ENCODE measurements at regions not wholly inside any gene's neighbourhood (a gene's known extent, or its start where the extent isn't known, plus 50 kb on each side); places are given as distances from the start of the nearest gene placed in this dataset.

GRCh38 chr6:163942790-163943189 lies 528.3 kb downstream of the QKI start:
- H3K36me3 Mint-ChIP-seq (ENCODE audit: low read depth): no peaks in the 10 kb centered on the region
- no peak overlapping the region for H3K4me3 Mint-ChIP-seq
- no peak overlapping the region for H3K27ac Mint-ChIP-seq
- H3K27me3 Mint-ChIP-seq: peaks cover 29% of the 10 kb centered on the region
- H3K4me1 Mint-ChIP-seq: no peaks in the 10 kb centered on the region
- DNase-seq: no peak
- no peak for ATAC-seq
- H3K9me3 Mint-ChIP-seq (ENCODE audit: low read depth): no peaks in the 10 kb centered on the region
- ChIA-PET CTCF (interaction anchor here (0.6 kb wide), 1 partner anchor 12 kb away, joined by 3 read pairs; no protein-coding TSS in a partner anchor), POLR2A (no interaction called here)
- intact Hi-C loops (cut with DNase I, micrococcal nuclease): no loop called here

GRCh38 chr6:163941624-163941976 lies 527.1 kb downstream of the QKI start:
- H3K4me3 Mint-ChIP-seq: no peak overlapping the region
- intact Hi-C loops (cut with DNase I, micrococcal nuclease): no loop called here
- DNase-seq (no peak), ATAC-seq (no peak)
- CTCF ChIA-PET: no interaction called here
- H3K27me3 Mint-ChIP-seq: peaks cover 25% of the 10 kb centered on the region
- H3K27ac Mint-ChIP-seq: no peak overlapping the region
- H3K9me3 Mint-ChIP-seq (ENCODE audit: low read depth): no peaks in the 10 kb centered on the region
- no peaks in the 10 kb centered on the region for H3K36me3 Mint-ChIP-seq (ENCODE audit: low read depth)
- POLR2A ChIA-PET: no interaction called here
- no peaks in the 10 kb centered on the region for H3K4me1 Mint-ChIP-seq

GRCh38 chr6:163940705-163941623 lies 526.4 kb downstream of the QKI start:
- Mint-ChIP-seq H3K4me3 (no peak overlapping the region), H3K4me1 (no peaks in the 10 kb centered on the region), H3K27ac (no peak overlapping the region), H3K36me3 (ENCODE audit: low read depth) (no peaks in the 10 kb centered on the region), H3K9me3 (ENCODE audit: low read depth) (no peaks in the 10 kb centered on the region), H3K27me3 (peaks cover 21% of the 10 kb centered on the region)
- intact Hi-C loops (cut with DNase I, micrococcal nuclease): no loop called here
- POLR2A ChIA-PET: no interaction called here
- no peak for ATAC-seq
- CTCF ChIA-PET: no interaction called here
- DNase-seq: no peak

- H3K36me3 Mint-ChIP-seq (ENCODE audit: low read depth): no peaks in the 10 kb centered on the region
- H3K4me1 Mint-ChIP-seq: no peaks in the 10 kb centered on the region
- ATAC-seq (no peak), DNase-seq (no peak)
- no peaks in the 10 kb centered on the region for H3K9me3 Mint-ChIP-seq (ENCODE audit: low read depth)
- POLR2A ChIA-PET: no interaction called here
- intact Hi-C loops (cut with DNase I, micrococcal nuclease): no loop called here
- H3K27me3 Mint-ChIP-seq: peaks cover 28% of the 10 kb centered on the region
- H3K27ac Mint-ChIP-seq: no peak overlapping the region
- H3K4me3 Mint-ChIP-seq: no peak overlapping the region
- CTCF ChIA-PET: no interaction called here
Observed at GRCh38 chr6:163937071-163937470, 522.6 kb downstream of the QKI start.

GRCh38 chr6:163935158-163935762 lies 520.7 kb downstream of the QKI start:
- no peak overlapping the region for H3K4me3 Mint-ChIP-seq
- no peak overlapping the region for H3K27ac Mint-ChIP-seq
- ATAC-seq: no peak
- intact Hi-C loops (cut with DNase I, micrococcal nuclease): no loop called here
- no peaks in the 10 kb centered on the region for H3K9me3 Mint-ChIP-seq (ENCODE audit: low read depth)
- H3K36me3 Mint-ChIP-seq (ENCODE audit: low read depth): no peaks in the 10 kb centered on the region
- POLR2A ChIA-PET: no interaction called here
- H3K4me1 Mint-ChIP-seq: no peaks in the 10 kb centered on the region
- H3K27me3 Mint-ChIP-seq: peaks cover 18% of the 10 kb centered on the region
- CTCF ChIA-PET: no interaction called here
- no peak for DNase-seq

GRCh38 chr6:163930012-163930411 lies 515.5 kb downstream of the QKI start:
- Mint-ChIP-seq H3K9me3 (ENCODE audit: low read depth) (no peaks in the 10 kb centered on the region), H3K27me3 (peaks cover 17% of the 10 kb centered on the region), H3K4me1 (no peaks in the 10 kb centered on the region), H3K27ac (no peak overlapping the region), H3K36me3 (ENCODE audit: low read depth) (no peaks in the 10 kb centered on the region), H3K4me3 (no peak overlapping the region)
- intact Hi-C loops (cut with DNase I, micrococcal nuclease): no loop called here
- CTCF ChIA-PET: no interaction called here
- DNase-seq (no peak), ATAC-seq (no peak)
- POLR2A ChIA-PET: no interaction called here

GRCh38 chr6:163929538-163929937 lies 515.0 kb downstream of the QKI start:
- Mint-ChIP-seq H3K4me3 (no peak overlapping the region), H3K27me3 (peaks cover 14% of the 10 kb centered on the region), H3K36me3 (ENCODE audit: low read depth) (no peaks in the 10 kb centered on the region), H3K9me3 (ENCODE audit: low read depth) (no peaks in the 10 kb centered on the region), H3K27ac (no peak overlapping the region), H3K4me1 (no peaks in the 10 kb centered on the region)
- CTCF ChIA-PET: no interaction called here
- intact Hi-C loops (cut with DNase I, micrococcal nuclease): no loop called here
- ATAC-seq (no peak), DNase-seq (no peak)
- POLR2A ChIA-PET: interaction anchor here (0.5 kb wide), 1 partner anchor 508 kb away, joined by 3 read pairs; no protein-coding TSS in a partner anchor

GRCh38 chr6:163926642-163927041 lies 512.1 kb downstream of the QKI start:
- Mint-ChIP-seq H3K27me3 (peaks cover 2% of the 10 kb centered on the region), H3K4me3 (no peak overlapping the region), H3K4me1 (no peaks in the 10 kb centered on the region), H3K27ac (no peak overlapping the region), H3K36me3 (ENCODE audit: low read depth) (no peaks in the 10 kb centered on the region), H3K9me3 (ENCODE audit: low read depth) (no peaks in the 10 kb centered on the region)
- intact Hi-C loops (cut with DNase I, micrococcal nuclease): no loop called here
- ATAC-seq (no peak), DNase-seq (no peak)
- ChIA-PET POLR2A (no interaction called here), CTCF (no interaction called here)

- H3K27ac Mint-ChIP-seq: no peak overlapping the region
- intact Hi-C loops (cut with DNase I, micrococcal nuclease): no loop called here
- no peaks in the 10 kb centered on the region for H3K9me3 Mint-ChIP-seq (ENCODE audit: low read depth)
- ATAC-seq: no peak
- DNase-seq: no peak
- ChIA-PET POLR2A (no interaction called here), CTCF (no interaction called here)
- no peaks in the 10 kb centered on the region for H3K4me1 Mint-ChIP-seq
- H3K4me3 Mint-ChIP-seq: no peak overlapping the region
- H3K36me3 Mint-ChIP-seq (ENCODE audit: low read depth): no peaks in the 10 kb centered on the region
- peaks cover 2% of the 10 kb centered on the region for H3K27me3 Mint-ChIP-seq
Observed at GRCh38 chr6:163925839-163926238, 511.3 kb downstream of the QKI start.

GRCh38 chr6:163923658-163924411 lies 509.3 kb downstream of the QKI start:
- ChIA-PET CTCF (no interaction called here), POLR2A (no interaction called here)
- H3K9me3 Mint-ChIP-seq (ENCODE audit: low read depth): no peaks in the 10 kb centered on the region
- no peak overlapping the region for H3K27ac Mint-ChIP-seq
- no peak overlapping the region for H3K4me3 Mint-ChIP-seq
- H3K36me3 Mint-ChIP-seq (ENCODE audit: low read depth): no peaks in the 10 kb centered on the region
- ATAC-seq (no peak), DNase-seq (no peak)
- no peaks in the 10 kb centered on the region for H3K4me1 Mint-ChIP-seq
- H3K27me3 Mint-ChIP-seq: peaks cover 2% of the 10 kb centered on the region
- intact Hi-C loops (cut with DNase I, micrococcal nuclease): no loop called here

- no peak overlapping the region for H3K27ac Mint-ChIP-seq
- intact Hi-C loops (cut with DNase I, micrococcal nuclease): no loop called here
- no peaks in the 10 kb centered on the region for H3K9me3 Mint-ChIP-seq (ENCODE audit: low read depth)
- ChIA-PET CTCF (no interaction called here), POLR2A (no interaction called here)
- ATAC-seq: no peak
- no peak overlapping the region for H3K4me3 Mint-ChIP-seq
- DNase-seq: no peak
- peaks cover 2% of the 10 kb centered on the region for H3K27me3 Mint-ChIP-seq
- no peaks in the 10 kb centered on the region for H3K4me1 Mint-ChIP-seq
- no peaks in the 10 kb centered on the region for H3K36me3 Mint-ChIP-seq (ENCODE audit: low read depth)
Observed at GRCh38 chr6:163922562-163922961, 508.0 kb downstream of the QKI start.

- intact Hi-C loops (cut with DNase I, micrococcal nuclease): no loop called here
- Mint-ChIP-seq H3K4me1 (no peaks in the 10 kb centered on the region), H3K4me3 (no peak overlapping the region), H3K27me3 (no peaks in the 10 kb centered on the region), H3K36me3 (ENCODE audit: low read depth) (no peaks in the 10 kb centered on the region), H3K9me3 (ENCODE audit: low read depth) (no peaks in the 10 kb centered on the region), H3K27ac (no peak overlapping the region)
- ChIA-PET CTCF (no interaction called here), POLR2A (no interaction called here)
- DNase-seq (no peak), ATAC-seq (no peak)
Observed at GRCh38 chr6:163919652-163920051, 505.1 kb downstream of the QKI start.

Measured in activated CD4-positive, alpha-beta T cell treated with anti-CD3 and anti-CD28 coated beads for 36 hours (primary cell).